ENCODE measurements at regions not wholly inside any gene's neighbourhood (a gene's known extent, or its start where the extent isn't known, plus 50 kb on each side); places are given as distances from the start of the nearest gene placed in this dataset.
"Not testable (repeated sequence)": the region's sequence is repeated elsewhere in the genome, so short reads cannot be mapped to it uniquely, and the experiment has no call there.

DNA sequence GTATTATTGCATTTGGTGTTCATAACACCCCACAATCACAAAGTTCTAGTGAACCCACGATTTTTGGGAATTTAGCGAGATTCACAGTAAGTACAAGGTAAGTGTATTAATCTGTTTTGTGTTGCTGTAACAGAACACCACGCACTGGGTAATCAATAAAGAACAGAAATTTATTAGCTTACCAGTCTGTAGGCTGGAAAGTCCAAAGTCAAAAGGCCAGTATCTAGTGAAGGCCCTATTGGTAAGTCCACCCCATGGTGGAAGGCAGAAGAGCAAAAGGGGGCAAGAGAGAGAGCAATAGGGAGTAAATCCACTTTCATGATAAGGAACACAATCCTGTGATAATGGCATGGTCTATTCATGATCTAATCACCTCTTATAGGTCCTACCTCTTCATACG is 190.3 kb upstream of the KCNMB2 start:
- H3K27ac ChIP-seq: no peak overlapping the region
- TF ChIP-seq, protein P1, sequence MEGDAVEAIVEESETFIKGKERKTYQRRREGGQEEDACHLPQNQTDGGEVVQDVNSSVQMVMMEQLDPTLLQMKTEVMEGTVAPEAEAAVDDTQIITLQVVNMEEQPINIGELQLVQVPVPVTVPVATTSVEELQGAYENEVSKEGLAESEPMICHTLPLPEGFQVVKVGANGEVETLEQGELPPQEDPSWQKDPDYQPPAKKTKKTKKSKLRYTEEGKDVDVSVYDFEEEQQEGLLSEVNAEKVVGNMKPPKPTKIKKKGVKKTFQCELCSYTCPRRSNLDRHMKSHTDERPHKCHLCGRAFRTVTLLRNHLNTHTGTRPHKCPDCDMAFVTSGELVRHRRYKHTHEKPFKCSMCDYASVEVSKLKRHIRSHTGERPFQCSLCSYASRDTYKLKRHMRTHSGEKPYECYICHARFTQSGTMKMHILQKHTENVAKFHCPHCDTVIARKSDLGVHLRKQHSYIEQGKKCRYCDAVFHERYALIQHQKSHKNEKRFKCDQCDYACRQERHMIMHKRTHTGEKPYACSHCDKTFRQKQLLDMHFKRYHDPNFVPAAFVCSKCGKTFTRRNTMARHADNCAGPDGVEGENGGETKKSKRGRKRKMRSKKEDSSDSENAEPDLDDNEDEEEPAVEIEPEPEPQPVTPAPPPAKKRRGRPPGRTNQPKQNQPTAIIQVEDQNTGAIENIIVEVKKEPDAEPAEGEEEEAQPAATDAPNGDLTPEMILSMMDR (conservative IDR thresholded peaks at IDR 0.05): no peak
- TF ChIP-seq ZFX (IDR thresholded peaks at IDR 0.05): no peak

DNA sequence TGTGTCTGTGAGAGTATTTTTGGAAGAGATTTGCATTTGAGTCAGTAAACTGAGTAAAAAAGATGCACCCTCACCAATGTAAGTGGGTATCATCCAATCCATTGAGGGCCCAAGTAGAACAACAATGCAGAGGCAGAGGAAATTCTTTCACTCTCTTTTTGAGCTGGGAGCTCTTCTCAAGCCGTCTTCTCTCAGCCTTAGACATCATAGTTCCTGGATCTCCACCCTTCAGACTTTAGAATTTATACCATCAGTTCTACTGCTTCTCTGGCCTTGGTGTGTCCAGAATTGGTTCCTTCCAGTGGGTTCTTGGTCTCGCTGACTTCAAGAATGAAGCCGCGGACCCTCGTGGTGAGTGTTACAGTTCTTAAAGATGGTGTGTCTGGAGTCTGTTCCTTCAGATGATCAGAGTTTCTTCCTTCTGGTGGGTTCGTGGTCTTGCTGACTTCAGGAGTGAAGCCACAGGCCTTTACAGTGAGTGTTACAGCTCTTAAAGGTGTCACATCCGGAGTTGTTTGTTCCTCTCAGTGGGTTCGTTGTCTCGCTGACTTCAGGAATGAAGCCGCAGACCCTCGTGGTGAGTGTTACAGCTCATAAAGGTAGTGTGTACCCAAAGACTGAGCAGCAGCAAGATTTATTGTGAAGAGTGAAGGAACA is 187.5 kb upstream of the KCNMB2 start:
- H3K27ac ChIP-seq: not testable (repeated sequence)

DNA sequence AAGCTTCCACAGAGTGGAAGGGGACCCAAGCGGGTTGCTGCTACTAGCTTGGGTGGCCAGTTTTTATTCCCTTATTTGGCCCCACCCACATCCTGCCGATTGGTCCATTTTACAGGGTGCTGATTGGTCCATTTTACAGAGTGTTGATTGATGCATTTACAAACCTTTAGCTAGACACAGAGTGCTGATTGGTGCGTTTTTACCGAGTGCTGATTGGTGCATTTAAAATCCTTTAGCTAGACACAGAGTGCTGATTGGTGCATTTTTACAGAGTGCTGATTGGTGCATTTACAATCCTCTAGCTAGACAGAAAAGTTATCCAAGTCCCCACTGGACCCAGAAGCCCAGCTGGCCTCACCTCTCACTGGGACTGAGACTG is 187.0 kb upstream of the KCNMB2 start:
- H3K27ac ChIP-seq: not testable (repeated sequence)

DNA sequence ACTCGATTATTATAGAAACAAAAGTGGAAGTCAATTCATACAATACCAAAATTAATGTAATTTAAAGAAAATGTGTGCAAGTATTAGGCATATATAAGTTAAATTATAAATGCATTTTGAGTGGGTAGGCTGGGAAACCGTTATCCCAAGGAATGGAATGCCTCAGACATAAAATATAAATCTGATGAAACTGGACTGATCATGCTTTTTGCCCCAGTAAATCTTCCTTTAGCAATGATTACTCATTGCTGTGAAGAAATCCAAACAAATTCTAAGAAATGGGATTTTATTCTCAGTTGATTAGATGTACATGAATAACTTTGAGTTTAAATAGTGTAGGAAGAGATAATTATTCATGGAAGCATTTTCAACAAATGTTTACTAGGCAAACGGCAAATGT is 185.5 kb upstream of the KCNMB2 start:
- TF ChIP-seq, protein P1 (conservative IDR thresholded peaks at IDR 0.05): no peak
- TF ChIP-seq ZFX (IDR thresholded peaks at IDR 0.05): no peak
- no peak overlapping the region for H3K27ac ChIP-seq

DNA sequence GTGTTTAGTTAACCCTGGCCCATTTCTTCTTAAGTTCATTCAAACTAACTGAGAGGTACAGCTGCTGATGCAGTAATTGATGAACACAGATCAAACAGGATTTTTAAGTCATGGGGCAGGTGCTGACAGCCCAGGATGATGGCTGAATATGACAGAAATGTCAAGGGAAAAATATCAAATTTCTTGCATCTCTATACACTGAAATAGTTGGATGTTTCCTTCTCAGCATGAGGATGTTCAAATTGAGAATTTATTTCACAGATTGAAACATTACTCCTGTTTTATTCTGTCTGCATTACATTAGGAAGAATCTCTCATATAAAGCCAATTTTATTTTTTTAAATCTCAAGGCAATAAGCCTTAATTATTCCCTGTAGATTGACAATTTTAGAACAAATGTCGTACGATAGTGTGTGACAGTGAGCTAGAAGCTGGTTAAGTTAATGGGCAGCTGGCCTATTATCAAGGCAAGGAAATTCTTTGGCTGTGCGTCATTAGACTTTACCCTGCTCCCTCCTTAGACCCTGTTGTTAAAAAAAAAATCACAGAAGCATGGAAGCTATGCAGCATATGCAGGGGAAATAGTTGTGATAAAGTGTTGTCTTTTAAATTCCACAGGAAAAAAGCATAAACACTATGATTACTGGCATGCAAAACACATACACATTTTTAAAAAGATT is 183.8 kb upstream of the KCNMB2 start:
- H3K27ac ChIP-seq: no peak overlapping the region
- no peak for TF ChIP-seq ZFX (IDR thresholded peaks at IDR 0.05)
- TF ChIP-seq, protein P1 (conservative IDR thresholded peaks at IDR 0.05): no peak

DNA sequence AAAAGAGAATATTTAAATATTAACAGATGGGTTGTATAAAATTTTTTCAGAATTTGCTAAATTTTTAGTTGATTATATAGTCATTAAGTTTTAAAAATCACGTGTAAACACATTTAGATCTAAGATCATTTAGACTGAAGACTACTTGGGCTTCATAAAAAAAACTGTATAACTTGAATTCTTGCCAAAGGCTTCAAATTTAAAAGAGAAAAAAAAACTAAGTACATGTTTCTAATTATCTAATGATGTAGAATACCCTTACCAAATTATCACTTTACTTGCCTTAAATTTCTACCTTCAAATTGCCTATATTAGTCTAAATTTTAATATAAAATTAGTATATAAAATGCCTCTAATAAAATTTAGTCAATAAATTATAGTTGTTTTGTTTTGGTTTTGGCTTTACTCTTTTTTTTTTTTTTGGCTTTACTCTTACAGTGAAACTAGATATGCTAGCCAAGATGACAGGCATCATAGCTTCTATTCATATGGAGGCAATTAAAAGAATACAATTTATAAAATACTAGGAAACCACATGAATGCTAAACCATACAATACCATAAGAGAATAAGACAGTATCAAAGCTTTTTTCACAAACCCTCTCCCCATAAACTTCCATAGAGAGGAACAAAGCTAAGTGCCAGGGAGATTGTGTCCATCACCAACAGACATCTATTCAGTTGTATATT is 183.1 kb upstream of the KCNMB2 start:
- no peak overlapping the region for H3K27ac ChIP-seq
- TF ChIP-seq, protein P1 (conservative IDR thresholded peaks at IDR 0.05): no peak
- no peak for TF ChIP-seq ZFX (IDR thresholded peaks at IDR 0.05)

DNA sequence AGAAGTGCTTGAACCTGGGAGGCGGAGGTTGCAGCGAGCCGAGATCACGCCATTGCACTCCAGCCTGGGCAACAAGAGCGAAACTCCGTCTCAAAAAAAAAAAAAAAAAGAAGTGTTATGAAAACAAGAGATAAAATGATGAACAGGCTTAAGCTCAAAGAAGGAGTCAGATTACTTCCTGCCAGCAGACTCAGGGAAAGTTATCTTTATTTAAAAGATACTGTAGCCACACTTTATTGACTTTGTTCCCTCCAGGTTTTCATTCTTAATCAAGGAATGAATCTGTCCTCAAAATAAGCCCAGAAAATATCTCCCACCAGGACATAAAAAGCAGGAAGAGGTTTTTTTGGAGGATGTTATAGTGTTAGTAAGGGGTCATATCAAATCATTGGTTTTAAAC is 176.5 kb upstream of the KCNMB2 start:
- no peak overlapping the region for H3K27ac ChIP-seq
- TF ChIP-seq, protein P1 (conservative IDR thresholded peaks at IDR 0.05): no peak
- no peak for TF ChIP-seq ZFX (IDR thresholded peaks at IDR 0.05)

DNA sequence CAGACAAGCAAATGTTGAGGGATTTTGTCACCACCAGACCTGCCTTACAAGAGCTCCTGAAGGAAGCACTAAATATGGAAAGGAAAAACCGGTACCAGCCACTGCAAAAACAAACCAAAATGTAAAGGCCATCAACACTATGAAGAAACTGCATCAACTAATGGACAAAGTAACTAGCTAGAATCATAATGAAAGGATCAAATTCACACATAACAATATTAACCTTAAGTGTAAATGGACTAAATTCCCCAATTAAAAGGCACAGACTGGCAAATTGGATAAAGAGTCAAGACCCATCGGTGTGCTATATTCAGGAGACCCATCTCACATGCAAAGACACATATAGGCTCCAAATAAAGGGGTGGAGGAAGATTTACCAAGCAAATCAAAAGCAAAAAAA is 173.2 kb upstream of the KCNMB2 start:
- H3K27ac ChIP-seq: not testable (repeated sequence)

Measured in C4-2B (cell line).